Thyroid gland (tissue), 4 donors: ENCODE measurements at regions not wholly inside any gene's neighbourhood (a gene's known extent, or its start where the extent isn't known, plus 50 kb on each side); places are given as distances from the start of the nearest gene placed in this dataset.

ENCODE experiments used
- DNase-seq, 2 donors: peaks; one replicate each; pipeline ENCODE4 v3.0.0-alpha.2; 2019
- H3K27ac ChIP-seq, 3 donors: fragments of 200-600 bp; sonication (generic); 1 replicate in 2 of 3; 2 replicates in 1 of 3; pipeline ENCODE4 v1.5.1; 2016 to 2019; ENCODE audit warnings: mild to moderate bottlenecking in 1 of 3, moderate library complexity in 1 of 3
- H3K27me3 ChIP-seq: fragments of 200-600 bp; sonication (generic); one replicate; pipeline ENCODE4 v1.5.1; 2019
- H3K36me3 ChIP-seq, 2 donors: fragments of 200-600 bp; sonication (generic); one replicate each; pipeline ENCODE4 v1.5.1; 2016 to 2019
- H3K4me1 ChIP-seq, 2 donors: fragments of 200-600 bp; sonication (generic); one replicate each; pipeline ENCODE4 v1.5.1; 2017 to 2019
- H3K4me3 ChIP-seq, 3 donors: fragments of 200-600 bp; sonication (generic); replicated peaks in 1 of 3; 1 replicate in 2 of 3; 2 replicates in 1 of 3; pipeline ENCODE4 v1.5.1; 2016; ENCODE audit warnings: mild to moderate bottlenecking in 1 of 3
- H3K9me3 ChIP-seq: fragments of 200-600 bp; sonication (generic); one replicate; pipeline ENCODE4 v1.5.1; 2017
- CTCF ChIP-seq, 6 experiments: fragments of 200-600 bp in 3 of 6; fragments of 450-650 bp in 3 of 6; sonication (generic) in 3 of 6; IDR thresholded peaks; one replicate each; pipeline ENCODE4 v1.5.1; 2016 to 2019; ENCODE audit warnings: antibody characterized with exemption in 6 of 6, mild to moderate bottlenecking in 2 of 6, inconsistent platforms in 1 of 6, moderate library complexity in 1 of 6
- POLR2A ChIP-seq, 2 donors: fragments of 450-650 bp; IDR thresholded peaks; one replicate each; pipeline ENCODE4 v1.6.1; 2017; ENCODE audit warnings: antibody characterized with exemption in 2 of 2, mild to moderate bottlenecking in 2 of 2, moderate library complexity in 1 of 2
- WGBS, 2 donors: methylation state at CpG; one replicate each; pipeline ENCODE4 v1.1.5; 2017; 5-methylcytosine and 5-hydroxymethylcytosine counted together
- intact Hi-C: fragments of 100-400 bp; cut with DNase I; formaldehyde crosslinking; loops from one replicate; pipeline ENCODE4 v1.15.1; 2023

DNA sequence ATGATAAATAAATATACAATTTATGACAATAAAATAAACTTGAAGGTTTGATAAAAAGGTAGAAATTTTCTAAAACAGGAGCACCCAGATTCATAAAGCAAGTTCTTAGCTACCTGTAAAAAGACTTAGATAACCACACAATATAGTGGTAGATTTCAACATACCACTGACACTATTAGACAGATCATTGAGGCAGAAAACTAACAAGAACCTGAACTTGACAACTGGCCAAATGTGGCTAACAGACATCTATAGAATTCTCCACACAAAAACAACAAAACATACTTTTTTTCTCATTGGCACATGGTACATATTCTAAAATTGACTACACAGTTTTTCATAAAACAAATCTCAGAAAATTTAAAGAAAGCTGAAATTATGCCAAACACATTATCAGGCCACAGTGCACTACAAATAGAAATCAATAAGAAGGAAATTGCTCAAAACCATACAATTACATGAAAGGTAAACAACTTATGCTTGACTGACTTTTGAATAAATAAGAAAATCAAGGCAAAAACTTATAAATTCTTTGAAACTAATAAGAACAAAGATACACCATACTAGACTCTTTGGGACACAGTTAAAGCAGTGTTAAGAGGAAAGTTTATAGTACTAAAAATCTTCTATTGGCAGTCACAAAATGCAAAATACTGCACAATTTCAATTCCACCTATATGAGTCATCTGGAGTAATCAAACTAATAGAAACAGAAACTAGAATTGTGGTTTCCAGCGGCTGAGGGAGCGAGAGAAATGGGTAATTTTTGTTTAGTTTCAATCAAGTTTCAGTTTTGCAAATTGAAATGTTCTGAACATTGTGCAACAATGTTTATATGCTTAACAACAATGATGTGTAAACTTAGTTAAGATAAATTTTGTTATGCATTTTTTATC is 925.6 kb downstream of the SH3BGRL start:
- no peaks in the 10 kb centered on the region for H3K36me3 ChIP-seq
- WGBS, 2 donors = 81 to 92% methylated on average over 2 of the region's 2 CpGs
- TF ChIP-seq POLR2A (IDR thresholded peaks at IDR 0.05) (no peak), CTCF (IDR thresholded peaks at IDR 0.05) (no peak)
- no peaks in the 10 kb centered on the region for H3K4me1 ChIP-seq
- H3K27me3 ChIP-seq = no peaks in the 10 kb centered on the region
- intact Hi-C loops = no loop called here
- H3K27ac ChIP-seq = no peak overlapping the region
- H3K9me3 ChIP-seq = no peaks in the 10 kb centered on the region
- no peak overlapping the region for H3K4me3 ChIP-seq
- DNase-seq = no peak

DNA sequence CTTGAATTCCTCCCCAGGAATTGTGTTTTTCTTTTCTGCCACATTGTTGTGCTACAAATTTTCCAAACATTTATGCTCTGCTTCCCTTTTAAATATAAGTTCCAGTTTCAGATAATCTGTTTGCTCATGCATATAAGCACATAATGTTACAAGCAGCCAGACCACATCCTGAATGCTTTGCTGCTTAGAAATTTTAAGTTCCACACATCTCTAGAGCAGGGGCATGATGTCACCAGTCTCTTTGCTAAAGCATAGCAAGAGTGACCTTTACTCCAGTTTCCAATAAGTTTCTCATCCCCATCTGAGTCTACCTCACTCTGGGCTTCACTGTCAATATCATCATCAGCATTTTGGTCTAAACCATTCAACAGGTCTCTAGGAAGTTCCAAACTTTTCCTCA is 932.5 kb downstream of the SH3BGRL start:
- no peak overlapping the region for H3K27ac ChIP-seq
- H3K9me3 ChIP-seq = no peaks in the 10 kb centered on the region
- DNase-seq = no peak
- intact Hi-C loops = no loop called here
- no peaks in the 10 kb centered on the region for H3K36me3 ChIP-seq
- H3K4me1 ChIP-seq = no peaks in the 10 kb centered on the region
- TF ChIP-seq CTCF (IDR thresholded peaks at IDR 0.05) (no peak), POLR2A (IDR thresholded peaks at IDR 0.05) (no peak)
- no peaks in the 10 kb centered on the region for H3K27me3 ChIP-seq
- H3K4me3 ChIP-seq = no peak overlapping the region

DNA sequence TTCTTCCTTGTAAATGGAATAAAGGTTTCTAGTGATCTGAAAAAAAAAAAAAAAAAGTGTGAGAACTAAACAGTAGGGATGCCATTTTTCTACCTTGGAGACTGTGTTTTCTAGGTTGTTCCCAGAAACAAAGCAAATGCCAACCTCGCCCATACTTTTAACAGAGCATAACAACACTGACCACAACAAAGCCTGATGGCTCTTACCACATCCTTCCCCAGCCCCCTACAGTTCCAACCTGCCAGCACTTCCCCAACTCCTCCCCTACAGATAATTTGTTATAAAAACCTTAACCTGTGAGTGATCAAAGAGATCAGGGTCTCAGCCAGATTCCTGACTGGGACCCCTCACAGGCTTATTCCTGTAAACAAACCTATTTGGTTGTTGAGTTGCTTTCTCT is 940.0 kb downstream of the SH3BGRL start:
- Histone ChIP-seq H3K36me3 (no peaks in the 10 kb centered on the region), H3K27me3 (no peaks in the 10 kb centered on the region), H3K9me3 (no peaks in the 10 kb centered on the region), H3K4me1 (no peaks in the 10 kb centered on the region), H3K27ac (no peak overlapping the region), H3K4me3 (no peak overlapping the region)
- WGBS, 2 donors = 71 to 81% methylated on average over 1 of the region's 1 CpG
- intact Hi-C loops = no loop called here
- no peak for DNase-seq
- TF ChIP-seq CTCF (IDR thresholded peaks at IDR 0.05) = no peak
- no peak for TF ChIP-seq POLR2A (IDR thresholded peaks at IDR 0.05)

DNA sequence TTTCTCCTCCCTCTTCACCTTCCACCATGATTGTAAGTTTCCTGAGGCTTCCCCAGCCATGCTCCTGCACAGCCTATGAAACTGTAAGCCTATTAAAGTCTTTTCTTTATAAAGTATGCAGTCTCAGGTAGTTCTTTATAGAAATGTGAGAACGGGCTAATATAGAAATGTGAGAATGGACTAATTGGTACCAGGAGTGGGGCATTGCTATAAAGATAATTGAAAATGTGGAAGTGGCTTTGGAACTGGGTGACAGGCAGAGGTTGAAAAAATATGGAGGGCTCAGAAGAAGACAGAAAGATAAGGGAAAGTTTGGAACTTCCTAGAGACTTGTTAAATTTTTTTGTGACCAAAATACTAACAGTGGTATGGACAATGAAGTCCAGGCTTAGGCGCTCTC is 959.3 kb downstream of the SH3BGRL start:
- no peak for TF ChIP-seq POLR2A (IDR thresholded peaks at IDR 0.05)
- TF ChIP-seq CTCF (IDR thresholded peaks at IDR 0.05) = no peak
- Histone ChIP-seq H3K36me3 (no peaks in the 10 kb centered on the region), H3K9me3 (no peaks in the 10 kb centered on the region), H3K27me3 (no peaks in the 10 kb centered on the region), H3K27ac (no peak overlapping the region), H3K4me1 (no peaks in the 10 kb centered on the region), H3K4me3 (no peak overlapping the region)
- no peak for DNase-seq
- WGBS, 2 donors = 89 to 96% methylated on average over 2 of the region's 2 CpGs
- intact Hi-C loops = no loop called here

- no peak for TF ChIP-seq CTCF (IDR thresholded peaks at IDR 0.05)
- no peak for TF ChIP-seq POLR2A (IDR thresholded peaks at IDR 0.05)
- no peak overlapping the region for H3K27ac ChIP-seq
- H3K9me3 ChIP-seq = no peaks in the 10 kb centered on the region
- DNase-seq = no peak
- H3K27me3 ChIP-seq = no peaks in the 10 kb centered on the region
- no peaks in the 10 kb centered on the region for H3K4me1 ChIP-seq
- H3K4me3 ChIP-seq = no peak overlapping the region
- no peaks in the 10 kb centered on the region for H3K36me3 ChIP-seq
- intact Hi-C loops = no loop called here
These were observed 961.8 kb downstream of the SH3BGRL start for GRCh38 chrX:82163701-82164100.
